Endothelial cell of umbilical vein (primary cell): ENCODE measurements at regions not wholly inside any gene's neighbourhood (a gene's known extent, or its start where the extent isn't known, plus 50 kb on each side); places are given as distances from the start of the nearest gene placed in this dataset.
"Not testable (repeated sequence)": the region's sequence is repeated elsewhere in the genome, so short reads cannot be mapped to it uniquely, and the experiment has no call there.

Experiments used
- CTCF ChIP-seq, 2 donors: IDR thresholded peaks; 1 replicate in 1 of 2; 2 replicates in 1 of 2; pipeline ENCODE4 v1.5.1; 2011; ENCODE audit warnings: low read length in 2 of 2, mild to moderate bottlenecking in 2 of 2, moderate library complexity in 2 of 2, control low read depth in 1 of 2, inconsistent platforms in 1 of 2, low read depth in 1 of 2; ENCODE audit not compliant: insufficient read depth in 1 of 2; ENCODE audit errors: extremely low read depth in 1 of 2
- POLR2AphosphoS5 ChIP-seq: IDR thresholded peaks from 2 replicates; pipeline ENCODE4 v1.6.1; 2012; ENCODE audit warnings: low read depth, mild to moderate bottlenecking, control low read depth, low read length, moderate library complexity; ENCODE audit not compliant: insufficient read depth

GRCh38 chr16:16722666-16723065 lies 343.7 kb downstream of the NPIPA7 start:
- not testable (repeated sequence) for TF ChIP-seq CTCF (IDR thresholded peaks at IDR 0.05; ENCODE audit: extremely low read depth in 1 of 2, insufficient read depth in 1 of 2, low read depth in 1 of 2, low read length in 2 of 2); POLR2AphosphoS5
